SK-N-SH treated with all-trans-retinoic acid at 6 μM for 48 hours (cell line): ENCODE measurements at regions not wholly inside any gene's neighbourhood (a gene's known extent, or its start where the extent isn't known, plus 50 kb on each side); places are given as distances from the start of the nearest gene placed in this dataset.

Experiments
- ARNTL ChIP-seq: fragments of 450-650 bp; formaldehyde crosslinking; IDR thresholded peaks from 2 replicates; pipeline ENCODE4 v1.5.0; 2020; ENCODE audit warnings: low read depth, mild to moderate bottlenecking, moderate library complexity, borderline replicate concordance
- BACH2 ChIP-seq: fragments of 250-450 bp; sonication (Bioruptor Pico); IDR thresholded peaks from 2 replicates; pipeline ENCODE4 v1.9.0; 2021; ENCODE audit warnings: mild to moderate bottlenecking, borderline replicate concordance
- CSDC2 ChIP-seq: fragments of 250-450 bp; sonication (Bioruptor Pico); IDR thresholded peaks from 2 replicates; pipeline ENCODE4 v1.5.0; 2020; ENCODE audit warnings: mild to moderate bottlenecking, moderate library complexity
- OSR1 ChIP-seq: fragments of 250-450 bp; sonication (Bioruptor Pico); IDR thresholded peaks from 2 replicates; pipeline ENCODE4 v1.8.0; 2022; ENCODE audit warnings: moderate library complexity, mild to moderate bottlenecking, inconsistent platforms
- RARB ChIP-seq: fragments of 250-450 bp; sonication (Bioruptor Pico); IDR thresholded peaks from 2 replicates; pipeline ENCODE4 v1.8.0; 2021; ENCODE audit warnings: mild to moderate bottlenecking, moderate library complexity
- SNAI2 ChIP-seq: fragments of 250-450 bp; sonication (Bioruptor Pico); IDR thresholded peaks from 2 replicates; pipeline ENCODE4 v1.5.0; 2020; ENCODE audit warnings: mild to moderate bottlenecking, moderate library complexity
- TOX ChIP-seq: fragments of 250-450 bp; sonication (Bioruptor Pico); IDR thresholded peaks from 2 replicates; pipeline ENCODE4 v1.8.0; 2021; ENCODE audit warnings: mild to moderate bottlenecking, moderate library complexity, borderline replicate concordance
- ZC3H10 ChIP-seq: fragments of 250-450 bp; sonication (Bioruptor Pico); IDR thresholded peaks from 2 replicates; pipeline ENCODE4 v1.5.1; 2021; ENCODE audit warnings: mild to moderate bottlenecking, moderate library complexity
- ZNF565 ChIP-seq: fragments of 450-650 bp; formaldehyde crosslinking; conservative IDR thresholded peaks from 2 replicates; pipeline ENCODE4 v1.5.0; 2020; ENCODE audit warnings: low read depth, mild to moderate bottlenecking, moderate library complexity
- ZNF70 ChIP-seq: fragments of 450-650 bp; formaldehyde crosslinking; IDR thresholded peaks from 2 replicates; pipeline ENCODE4 v1.5.0; 2020; ENCODE audit warnings: mild to moderate bottlenecking, moderate library complexity
- TF ChIP-seq, protein P1 (sequence below): fragments of 250-450 bp; sonication (Bioruptor Pico); IDR thresholded peaks from 2 replicates; pipeline ENCODE4 v1.5.1; 2020; ENCODE audit warnings: low read depth, mild to moderate bottlenecking, moderate library complexity
- TF ChIP-seq, protein P2 (sequence below): fragments of 250-450 bp; sonication (Bioruptor Pico); IDR thresholded peaks from 2 replicates; pipeline ENCODE4 v1.8.0; 2020; ENCODE audit warnings: mild to moderate bottlenecking, moderate library complexity, borderline replicate concordance
- TF ChIP-seq, protein P3 (sequence below): fragments of 250-450 bp; sonication (Bioruptor Pico); IDR thresholded peaks from 2 replicates; pipeline ENCODE4 v1.8.0; 2021; ENCODE audit warnings: low read depth, mild to moderate bottlenecking, moderate library complexity, borderline replicate concordance

DNA sequence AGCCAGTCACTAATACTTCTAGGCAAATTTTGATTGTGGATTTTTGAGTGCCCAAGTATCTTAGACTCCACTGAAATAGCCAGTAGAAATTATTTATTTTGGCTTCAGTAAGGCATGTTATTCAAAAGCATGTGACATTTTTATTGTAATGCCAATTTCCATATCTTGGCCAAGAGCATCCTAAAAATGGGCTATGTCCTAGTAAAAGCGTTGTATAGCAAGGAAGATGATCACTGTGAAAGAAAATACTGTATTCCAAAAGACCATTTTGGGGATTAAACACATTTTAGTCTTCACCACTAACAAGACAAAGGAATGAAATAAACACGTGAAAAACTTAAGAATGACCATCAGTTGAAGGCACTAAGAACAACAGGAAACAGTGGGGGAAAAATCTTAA is 149.1 kb downstream of the NUFIP1 start:
- TF ChIP-seq, protein P1, sequence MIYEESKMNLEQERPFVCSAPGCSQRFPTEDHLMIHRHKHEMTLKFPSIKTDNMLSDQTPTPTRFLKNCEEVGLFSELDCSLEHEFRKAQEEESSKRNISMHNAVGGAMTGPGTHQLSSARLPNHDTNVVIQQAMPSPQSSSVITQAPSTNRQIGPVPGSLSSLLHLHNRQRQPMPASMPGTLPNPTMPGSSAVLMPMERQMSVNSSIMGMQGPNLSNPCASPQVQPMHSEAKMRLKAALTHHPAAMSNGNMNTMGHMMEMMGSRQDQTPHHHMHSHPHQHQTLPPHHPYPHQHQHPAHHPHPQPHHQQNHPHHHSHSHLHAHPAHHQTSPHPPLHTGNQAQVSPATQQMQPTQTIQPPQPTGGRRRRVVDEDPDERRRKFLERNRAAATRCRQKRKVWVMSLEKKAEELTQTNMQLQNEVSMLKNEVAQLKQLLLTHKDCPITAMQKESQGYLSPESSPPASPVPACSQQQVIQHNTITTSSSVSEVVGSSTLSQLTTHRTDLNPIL: no peak
- TF ChIP-seq SNAI2 (CRISPR knock-in tag): no peak
- TF ChIP-seq CSDC2 (CRISPR knock-in tag): no peak
- TF ChIP-seq RARB: no peak
- no peak for TF ChIP-seq OSR1 (CRISPR knock-in tag)
- no peak for TF ChIP-seq TOX (CRISPR knock-in tag)
- TF ChIP-seq ARNTL (CRISPR knock-in tag): no peak
- no peak for TF ChIP-seq BACH2 (CRISPR knock-in tag)
- TF ChIP-seq, protein P2, sequence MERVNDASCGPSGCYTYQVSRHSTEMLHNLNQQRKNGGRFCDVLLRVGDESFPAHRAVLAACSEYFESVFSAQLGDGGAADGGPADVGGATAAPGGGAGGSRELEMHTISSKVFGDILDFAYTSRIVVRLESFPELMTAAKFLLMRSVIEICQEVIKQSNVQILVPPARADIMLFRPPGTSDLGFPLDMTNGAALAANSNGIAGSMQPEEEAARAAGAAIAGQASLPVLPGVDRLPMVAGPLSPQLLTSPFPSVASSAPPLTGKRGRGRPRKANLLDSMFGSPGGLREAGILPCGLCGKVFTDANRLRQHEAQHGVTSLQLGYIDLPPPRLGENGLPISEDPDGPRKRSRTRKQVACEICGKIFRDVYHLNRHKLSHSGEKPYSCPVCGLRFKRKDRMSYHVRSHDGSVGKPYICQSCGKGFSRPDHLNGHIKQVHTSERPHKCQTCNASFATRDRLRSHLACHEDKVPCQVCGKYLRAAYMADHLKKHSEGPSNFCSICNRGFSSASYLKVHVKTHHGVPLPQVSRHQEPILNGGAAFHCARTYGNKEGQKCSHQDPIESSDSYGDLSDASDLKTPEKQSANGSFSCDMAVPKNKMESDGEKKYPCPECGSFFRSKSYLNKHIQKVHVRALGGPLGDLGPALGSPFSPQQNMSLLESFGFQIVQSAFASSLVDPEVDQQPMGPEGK: no peak
- no peak for TF ChIP-seq ZNF565 (CRISPR knock-in tag)
- TF ChIP-seq, protein P3, sequence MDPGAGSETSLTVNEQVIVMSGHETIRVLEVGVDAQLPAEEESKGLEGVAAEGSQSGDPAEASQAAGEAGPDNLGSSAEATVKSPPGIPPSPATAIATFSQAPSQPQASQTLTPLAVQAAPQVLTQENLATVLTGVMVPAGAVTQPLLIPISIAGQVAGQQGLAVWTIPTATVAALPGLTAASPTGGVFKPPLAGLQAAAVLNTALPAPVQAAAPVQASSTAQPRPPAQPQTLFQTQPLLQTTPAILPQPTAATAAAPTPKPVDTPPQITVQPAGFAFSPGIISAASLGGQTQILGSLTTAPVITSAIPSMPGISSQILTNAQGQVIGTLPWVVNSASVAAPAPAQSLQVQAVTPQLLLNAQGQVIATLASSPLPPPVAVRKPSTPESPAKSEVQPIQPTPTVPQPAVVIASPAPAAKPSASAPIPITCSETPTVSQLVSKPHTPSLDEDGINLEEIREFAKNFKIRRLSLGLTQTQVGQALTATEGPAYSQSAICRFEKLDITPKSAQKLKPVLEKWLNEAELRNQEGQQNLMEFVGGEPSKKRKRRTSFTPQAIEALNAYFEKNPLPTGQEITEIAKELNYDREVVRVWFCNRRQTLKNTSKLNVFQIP (CRISPR knock-in tag): no peak
- no peak for TF ChIP-seq ZC3H10 (CRISPR knock-in tag)
- no peak for TF ChIP-seq ZNF70 (CRISPR knock-in tag)
